Activated T-helper 17 cell treated with anti-CD3 and anti-CD28 coated beads, Interleukin-2, amount 50 U/mL, for 72 hours (primary cell): ENCODE measurements at regions not wholly inside any gene's neighbourhood (a gene's known extent, or its start where the extent isn't known, plus 50 kb on each side); places are given as distances from the start of the nearest gene placed in this dataset.
"Not testable (repeated sequence)": the region's sequence is repeated elsewhere in the genome, so short reads cannot be mapped to it uniquely, and the experiment has no call there.

Experiments used
- ATAC-seq: fragments of 150-1000 bp; cut with Tn5 transposase; replicated peaks from 2 replicates; pipeline ENCODE4 v1.10.0; 2021; ENCODE audit warnings: mild to moderate bottlenecking, moderate library complexity
- H3K27ac Mint-ChIP-seq: one replicate; pipeline ENCODE4 v1.8.0; 2022; ENCODE audit warnings: mixed read lengths
- H3K27me3 Mint-ChIP-seq: one replicate; pipeline ENCODE4 v1.8.0; 2022; ENCODE audit warnings: mixed read lengths
- H3K36me3 Mint-ChIP-seq: one replicate; pipeline ENCODE4 v1.8.0; 2022; ENCODE audit warnings: low read depth, mild to moderate bottlenecking, mixed read lengths
- H3K4me1 Mint-ChIP-seq: one replicate; pipeline ENCODE4 v1.8.0; 2022; ENCODE audit warnings: mixed read lengths
- H3K4me3 Mint-ChIP-seq: one replicate; pipeline ENCODE4 v1.8.0; 2022; ENCODE audit warnings: mild to moderate bottlenecking, mixed read lengths
- H3K9me3 Mint-ChIP-seq: one replicate; pipeline ENCODE4 v1.8.0; 2022; ENCODE audit warnings: mixed read lengths

- no peak for ATAC-seq
- Mint-ChIP-seq H3K27ac (no peak overlapping the region), H3K4me1 (no peaks in the 10 kb centered on the region), H3K27me3 (peaks cover 3% of the 10 kb centered on the region), H3K36me3 (no peaks in the 10 kb centered on the region), H3K4me3 (no peak overlapping the region), H3K9me3 (no peaks in the 10 kb centered on the region)
These were observed 98.8 kb upstream of the GATB start for GRCh38 chr4:151859641-151860040.

DNA sequence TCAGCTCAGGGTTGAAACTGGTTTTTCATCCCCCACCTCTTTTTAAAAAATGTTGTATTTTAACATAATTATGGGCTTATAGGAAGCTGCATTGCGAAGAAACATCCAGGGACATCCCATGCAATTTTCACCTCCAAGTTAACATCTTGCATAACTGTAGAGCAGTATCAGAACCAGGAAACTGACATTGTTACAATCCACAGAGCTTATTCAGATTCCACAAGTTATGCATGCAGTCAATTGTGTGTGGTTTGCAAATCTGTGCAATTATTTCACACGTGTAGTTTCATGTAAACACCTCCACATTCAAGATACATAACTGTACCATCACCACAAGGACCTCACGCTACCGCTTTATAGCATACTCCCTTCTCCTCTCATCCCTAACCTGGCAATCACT lies 97.5 kb upstream of the GATB start:
- no peak overlapping the region for H3K27ac Mint-ChIP-seq
- H3K4me1 Mint-ChIP-seq: no peaks in the 10 kb centered on the region
- peaks cover 3% of the 10 kb centered on the region for H3K27me3 Mint-ChIP-seq
- no peaks in the 10 kb centered on the region for H3K36me3 Mint-ChIP-seq
- H3K9me3 Mint-ChIP-seq: no peaks in the 10 kb centered on the region
- no peak overlapping the region for H3K4me3 Mint-ChIP-seq
- ATAC-seq: no peak

DNA sequence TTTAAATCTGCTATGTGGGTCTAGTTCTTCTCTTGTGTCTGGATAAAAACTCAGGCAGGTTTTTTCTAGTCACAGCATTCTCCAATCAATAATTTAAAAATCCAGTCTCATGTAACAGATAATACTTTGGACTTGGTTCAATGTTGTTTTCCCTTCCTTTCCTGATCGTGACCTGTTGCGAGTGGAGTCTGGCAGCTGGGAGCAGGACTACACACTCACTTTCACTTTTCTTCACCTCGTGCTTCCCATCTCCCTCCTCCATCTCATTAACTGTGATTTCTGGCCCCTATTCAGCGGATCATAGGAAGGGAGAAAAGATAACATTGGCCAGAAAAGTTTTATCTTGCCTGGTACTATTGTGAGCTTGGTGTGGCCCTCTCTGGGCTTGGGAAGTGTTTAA lies 96.6 kb upstream of the GATB start:
- Mint-ChIP-seq H3K27ac (no peak overlapping the region), H3K27me3 (peaks cover 3% of the 10 kb centered on the region), H3K9me3 (no peaks in the 10 kb centered on the region), H3K36me3 (no peaks in the 10 kb centered on the region), H3K4me1 (no peaks in the 10 kb centered on the region), H3K4me3 (no peak overlapping the region)
- ATAC-seq: no peak

GRCh38 chr4:151855747-151856146 lies 94.9 kb upstream of the GATB start:
- H3K27me3 Mint-ChIP-seq: no peaks in the 10 kb centered on the region
- no peak for ATAC-seq
- H3K9me3 Mint-ChIP-seq: no peaks in the 10 kb centered on the region
- no peaks in the 10 kb centered on the region for H3K4me1 Mint-ChIP-seq
- no peak overlapping the region for H3K4me3 Mint-ChIP-seq
- no peaks in the 10 kb centered on the region for H3K36me3 Mint-ChIP-seq
- H3K27ac Mint-ChIP-seq: no peak overlapping the region

GRCh38 chr4:151854731-151855130 lies 93.9 kb upstream of the GATB start:
- Mint-ChIP-seq H3K9me3 (no peaks in the 10 kb centered on the region), H3K27me3 (no peaks in the 10 kb centered on the region), H3K27ac (no peak overlapping the region), H3K4me3 (no peak overlapping the region), H3K36me3 (no peaks in the 10 kb centered on the region), H3K4me1 (no peaks in the 10 kb centered on the region)
- ATAC-seq: no peak

DNA sequence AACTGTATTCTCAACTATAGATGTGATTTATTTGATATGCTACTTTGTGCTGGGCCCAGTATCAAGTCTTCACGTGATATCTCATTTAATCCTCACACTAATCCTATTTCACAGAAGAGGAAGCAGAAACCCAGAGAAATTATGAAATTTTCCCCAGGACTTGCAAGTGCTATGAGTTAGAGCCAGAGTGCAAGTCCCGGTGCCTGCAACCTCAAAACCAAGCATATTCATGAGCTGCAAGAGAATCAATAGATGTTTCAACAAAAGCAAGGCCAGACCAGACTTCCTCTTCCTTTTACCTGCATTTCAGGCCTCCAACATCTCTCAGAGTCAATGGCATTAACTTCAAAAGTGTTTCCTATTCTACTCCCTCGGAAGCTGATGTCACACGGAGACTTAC lies 92.2 kb upstream of the GATB start:
- Mint-ChIP-seq H3K9me3 (no peaks in the 10 kb centered on the region), H3K27me3 (no peaks in the 10 kb centered on the region), H3K4me3 (no peak overlapping the region), H3K4me1 (no peaks in the 10 kb centered on the region), H3K36me3 (no peaks in the 10 kb centered on the region), H3K27ac (no peak overlapping the region)
- ATAC-seq: no peak

DNA sequence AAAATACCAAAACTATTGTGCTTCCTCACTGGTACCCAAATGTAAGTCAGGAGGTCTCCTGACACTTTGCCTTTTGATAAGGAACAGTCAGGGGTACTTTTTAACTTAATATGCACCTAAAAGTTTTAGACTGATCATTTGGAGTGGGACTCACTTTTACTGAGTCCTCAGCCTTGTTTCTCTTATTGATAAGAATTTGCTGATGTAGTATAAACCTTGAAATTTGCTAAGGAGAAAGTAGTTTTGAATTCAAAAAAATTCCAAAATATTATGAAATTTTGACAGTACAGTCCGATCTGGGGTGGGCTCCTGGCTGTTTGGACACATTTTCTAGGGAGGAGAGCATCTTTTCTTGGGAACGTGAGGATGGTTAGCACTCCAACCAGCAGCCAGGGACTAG lies 91.4 kb upstream of the GATB start:
- Mint-ChIP-seq H3K27me3 (no peaks in the 10 kb centered on the region), H3K36me3 (no peaks in the 10 kb centered on the region)
- no peak for ATAC-seq

GRCh38 chr4:151851354-151851753 lies 90.5 kb upstream of the GATB start:
- no peaks in the 10 kb centered on the region for H3K4me1 Mint-ChIP-seq
- H3K27me3 Mint-ChIP-seq: no peaks in the 10 kb centered on the region
- ATAC-seq: no peak
- H3K36me3 Mint-ChIP-seq: no peaks in the 10 kb centered on the region
- no peak overlapping the region for H3K4me3 Mint-ChIP-seq
- H3K27ac Mint-ChIP-seq: no peak overlapping the region
- no peaks in the 10 kb centered on the region for H3K9me3 Mint-ChIP-seq

More for the DNA sequence above, 91.4 kb upstream of the GATB start:
- H3K4me3 Mint-ChIP-seq: no peak overlapping the region
- H3K4me1 Mint-ChIP-seq: no peaks in the 10 kb centered on the region
- no peak overlapping the region for H3K27ac Mint-ChIP-seq
- H3K9me3 Mint-ChIP-seq: no peaks in the 10 kb centered on the region

- Mint-ChIP-seq H3K4me3 (no peak overlapping the region), H3K36me3 (no peaks in the 10 kb centered on the region), H3K4me1 (no peaks in the 10 kb centered on the region), H3K27me3 (no peaks in the 10 kb centered on the region), H3K27ac (no peak overlapping the region), H3K9me3 (no peaks in the 10 kb centered on the region)
- no peak for ATAC-seq
These were observed 90.0 kb upstream of the GATB start for GRCh38 chr4:151850791-151851213.

DNA sequence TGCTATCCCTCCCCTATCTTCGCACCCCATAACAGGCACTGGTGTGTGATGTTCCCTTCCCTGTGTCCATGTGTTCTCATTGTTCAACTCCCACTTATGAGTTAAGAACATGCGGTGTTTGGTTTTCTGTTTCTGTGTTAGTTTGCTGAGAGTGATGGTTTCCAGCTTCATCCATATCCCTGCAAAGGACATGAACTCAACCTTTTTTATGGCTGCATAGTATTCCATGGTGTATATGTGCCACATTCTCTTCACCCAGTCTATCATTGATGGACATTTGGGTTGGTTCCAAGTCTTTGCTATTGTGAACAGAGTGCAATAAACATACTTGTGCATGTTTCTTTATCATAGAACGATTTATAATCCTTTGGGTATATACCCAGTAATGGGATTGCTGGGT lies 84.7 kb upstream of the GATB start:
- not testable (repeated sequence) for ATAC-seq, H3K4me3 Mint-ChIP-seq, H3K36me3 Mint-ChIP-seq, H3K27me3 Mint-ChIP-seq, H3K9me3 Mint-ChIP-seq, H3K27ac Mint-ChIP-seq, H3K4me1 Mint-ChIP-seq

DNA sequence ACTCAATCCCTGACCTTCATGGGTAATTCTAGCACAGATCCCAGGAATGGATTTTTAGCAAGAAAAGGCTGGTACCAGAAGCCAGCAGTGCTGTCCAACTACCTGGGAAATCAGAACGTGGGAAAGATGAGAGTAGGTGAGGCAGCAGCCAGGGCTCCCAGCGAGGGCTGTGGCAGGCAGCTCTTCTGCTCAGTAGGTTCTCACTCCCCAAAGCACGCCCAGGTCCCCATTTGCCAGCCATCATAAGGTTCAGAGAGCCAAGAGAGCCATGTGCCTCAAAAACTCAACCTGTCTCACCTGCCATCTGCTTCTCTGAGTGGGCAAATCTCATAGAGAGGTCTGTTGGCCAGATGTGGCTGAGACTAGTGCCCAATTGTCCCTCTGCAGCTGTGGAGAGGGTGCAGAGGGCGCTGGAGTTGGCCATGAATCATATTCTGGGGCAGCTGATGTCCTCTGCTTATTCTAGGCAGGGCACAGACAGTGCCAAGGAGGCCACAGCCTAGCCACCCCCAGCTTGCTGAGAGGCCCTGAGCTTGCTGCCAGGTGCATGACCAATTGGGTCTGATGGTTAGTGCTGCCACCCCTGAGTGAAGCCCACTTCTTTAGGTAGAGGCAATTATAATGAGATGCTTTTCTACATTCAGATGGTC lies 81.7 kb upstream of the GATB start:
- Mint-ChIP-seq H3K27ac (no peak overlapping the region), H3K36me3 (no peaks in the 10 kb centered on the region), H3K4me3 (no peak overlapping the region), H3K4me1 (no peaks in the 10 kb centered on the region), H3K27me3 (no peaks in the 10 kb centered on the region), H3K9me3 (no peaks in the 10 kb centered on the region)
- ATAC-seq: no peak

- no peak for ATAC-seq
These were observed 80.3 kb upstream of the GATB start for GRCh38 chr4:151841107-151841506.

DNA sequence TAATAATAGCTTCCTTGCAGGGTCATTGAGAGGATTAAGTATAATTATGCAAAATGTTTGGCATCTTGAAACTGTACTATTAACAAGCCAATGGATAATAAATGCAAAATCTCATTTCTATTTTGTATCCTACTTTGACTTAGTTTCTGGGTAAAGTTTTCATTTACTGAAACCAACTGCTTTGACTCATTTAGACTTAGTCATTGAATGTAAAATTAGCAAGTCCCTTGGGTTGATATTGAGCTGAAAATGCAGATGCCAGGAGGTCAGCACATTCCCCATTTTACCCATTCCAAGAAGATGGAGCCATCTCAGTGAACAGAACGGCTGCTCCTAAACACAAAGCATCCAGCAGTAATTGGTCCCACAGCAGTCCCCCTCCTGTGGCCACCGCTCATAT lies 74.7 kb upstream of the GATB start:
- Mint-ChIP-seq H3K36me3 (no peaks in the 10 kb centered on the region), H3K27ac (no peak overlapping the region), H3K4me1 (no peaks in the 10 kb centered on the region), H3K27me3 (no peaks in the 10 kb centered on the region), H3K9me3 (no peaks in the 10 kb centered on the region), H3K4me3 (no peak overlapping the region)
- ATAC-seq: no peak

More at GRCh38 chr4:151841107-151841506, 80.3 kb upstream of the GATB start:
- H3K27ac Mint-ChIP-seq: no peak overlapping the region
- no peaks in the 10 kb centered on the region for H3K27me3 Mint-ChIP-seq
- H3K4me3 Mint-ChIP-seq: no peak overlapping the region
- H3K36me3 Mint-ChIP-seq: no peaks in the 10 kb centered on the region
- H3K4me1 Mint-ChIP-seq: no peaks in the 10 kb centered on the region
- no peaks in the 10 kb centered on the region for H3K9me3 Mint-ChIP-seq

DNA sequence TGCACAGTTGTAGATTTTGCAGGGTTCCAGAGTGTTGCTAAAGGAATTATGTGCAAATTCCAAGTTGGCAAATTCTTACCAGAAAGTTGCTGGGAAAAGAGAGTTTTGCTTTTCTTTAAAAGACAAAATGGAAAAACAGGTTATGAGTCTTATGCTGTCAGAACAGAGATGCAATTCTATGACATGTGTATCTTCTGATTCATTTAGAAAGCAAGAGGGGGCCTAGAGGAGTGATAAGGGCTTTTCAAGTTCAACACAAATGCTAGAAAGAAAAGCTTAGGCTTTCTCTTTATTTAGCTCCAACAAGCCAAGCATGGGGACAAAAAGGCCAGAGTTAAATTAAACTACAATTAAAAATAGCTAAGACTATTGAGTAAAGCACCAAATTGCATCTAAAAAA lies 72.4 kb upstream of the GATB start:
- H3K4me3 Mint-ChIP-seq: no peak overlapping the region

GRCh38 chr4:151831526-151831925 lies 70.7 kb upstream of the GATB start:
- Mint-ChIP-seq H3K27ac (no peak overlapping the region), H3K27me3 (no peaks in the 10 kb centered on the region), H3K4me1 (no peaks in the 10 kb centered on the region), H3K36me3 (no peaks in the 10 kb centered on the region), H3K4me3 (no peak overlapping the region), H3K9me3 (no peaks in the 10 kb centered on the region)
- no peak for ATAC-seq

More for the DNA sequence above, 72.4 kb upstream of the GATB start:
- H3K27me3 Mint-ChIP-seq: no peaks in the 10 kb centered on the region
- no peak for ATAC-seq
- H3K4me1 Mint-ChIP-seq: no peaks in the 10 kb centered on the region
- H3K36me3 Mint-ChIP-seq: no peaks in the 10 kb centered on the region
- H3K9me3 Mint-ChIP-seq: no peaks in the 10 kb centered on the region
- H3K27ac Mint-ChIP-seq: no peak overlapping the region

DNA sequence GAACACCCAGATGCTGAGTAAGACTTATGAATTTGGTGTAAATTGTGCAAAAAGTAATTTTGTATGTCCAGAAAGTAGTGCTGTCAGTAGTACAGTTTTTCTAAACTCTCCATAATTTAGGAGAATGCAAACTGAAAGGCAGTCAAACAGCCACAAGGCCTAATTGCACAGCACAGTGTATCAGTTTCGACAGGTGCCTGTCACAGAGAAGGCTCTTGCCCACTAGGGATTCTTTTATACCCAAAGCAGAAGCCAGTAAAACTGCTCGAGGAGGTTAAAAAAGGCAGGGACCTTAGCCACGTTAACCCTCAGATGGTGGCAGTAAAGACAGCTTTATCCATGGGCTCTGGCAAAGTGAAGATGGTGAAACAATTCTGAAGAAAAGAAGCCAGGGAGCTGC lies 69.4 kb upstream of the GATB start:
- Mint-ChIP-seq H3K27ac (no peak overlapping the region), H3K27me3 (no peaks in the 10 kb centered on the region), H3K4me1 (no peaks in the 10 kb centered on the region), H3K36me3 (no peaks in the 10 kb centered on the region), H3K9me3 (no peaks in the 10 kb centered on the region), H3K4me3 (no peak overlapping the region)
- no peak for ATAC-seq
